Mucosa of rectum (tissue), 2 donors: ENCODE measurements at regions not wholly inside any gene's neighbourhood (a gene's known extent, or its start where the extent isn't known, plus 50 kb on each side); places are given as distances from the start of the nearest gene placed in this dataset.

Experiments used
- H3K27ac ChIP-seq, 2 donors: one replicate each; pipeline ENCODE4 v1.7.0; 2013; ENCODE audit warnings: inconsistent platforms in 2 of 2, low read depth in 2 of 2, low read length in 2 of 2
- H3K27me3 ChIP-seq, 2 donors: one replicate each; pipeline ENCODE4 v1.7.0; 2013; ENCODE audit warnings: low read length in 2 of 2; ENCODE audit not compliant: control insufficient read depth in 2 of 2, insufficient read depth in 2 of 2
- H3K36me3 ChIP-seq, 2 donors: one replicate each; pipeline ENCODE4 v1.7.0; 2013; ENCODE audit warnings: low read length in 2 of 2; ENCODE audit not compliant: control insufficient read depth in 2 of 2, insufficient read depth in 2 of 2
- H3K4me1 ChIP-seq, 2 donors: one replicate each; pipeline ENCODE4 v1.7.0; 2013; ENCODE audit warnings: low read length in 2 of 2, mild to moderate bottlenecking in 1 of 2; ENCODE audit not compliant: control insufficient read depth in 2 of 2, insufficient read depth in 2 of 2
- H3K4me3 ChIP-seq, 2 donors: one replicate each; pipeline ENCODE4 v1.7.0; 2013; ENCODE audit warnings: low read length in 2 of 2
- H3K9ac ChIP-seq, 2 donors: one replicate each; pipeline ENCODE4 v1.7.0; 2013; ENCODE audit warnings: low read length in 2 of 2, low read depth in 1 of 2, mild to moderate bottlenecking in 1 of 2
- H3K9me3 ChIP-seq, 2 donors: one replicate each; pipeline ENCODE4 v1.7.0; 2013; ENCODE audit warnings: low read length in 2 of 2; ENCODE audit not compliant: control insufficient read depth in 2 of 2
- donor health status: healthy.
- donor health status: Normal muscosa, but diverticular disease.

DNA sequence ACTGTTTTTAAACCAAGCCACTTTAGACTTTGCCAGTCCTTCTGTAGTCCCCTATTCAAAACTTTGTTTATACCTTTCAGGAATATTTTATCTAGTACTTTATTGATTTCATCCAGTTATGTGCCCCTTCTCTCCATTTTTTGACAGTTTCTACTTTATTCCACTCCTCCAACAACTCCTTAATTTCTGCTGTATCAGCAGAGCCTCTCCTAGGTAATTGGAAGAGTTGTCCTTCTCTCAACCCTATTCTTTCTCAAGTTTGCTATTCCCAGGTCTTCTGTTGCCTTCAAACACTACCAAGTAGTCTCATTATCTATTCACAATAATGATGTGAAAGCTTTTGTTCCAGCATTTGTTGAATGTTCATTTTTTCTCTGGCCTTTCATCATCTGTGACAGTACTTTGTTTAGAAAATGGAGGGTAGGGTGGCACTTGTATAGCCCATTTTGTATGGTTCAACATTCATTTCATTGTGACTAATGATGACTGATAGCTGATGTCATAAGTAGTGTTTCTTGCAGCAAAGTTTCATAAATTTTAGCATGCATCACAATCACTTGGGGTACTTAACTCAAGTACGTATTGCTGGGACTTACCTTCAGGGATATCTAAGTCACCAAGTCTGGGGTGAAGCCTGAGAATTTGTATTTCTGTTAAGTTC lies 204.4 kb upstream of the DMRT1 start:
- H3K27ac ChIP-seq, result no peak overlapping the region
- H3K9me3 ChIP-seq, result no peaks in the 10 kb centered on the region
- H3K9ac ChIP-seq, result no peak overlapping the region
- no peak overlapping the region for H3K4me3 ChIP-seq
- no peaks in the 10 kb centered on the region for H3K36me3 ChIP-seq
- no peaks in the 10 kb centered on the region for H3K4me1 ChIP-seq
- no peaks in the 10 kb centered on the region for H3K27me3 ChIP-seq

- Histone ChIP-seq H3K9ac (no peak overlapping the region), H3K27me3 (no peaks in the 10 kb centered on the region), H3K36me3 (no peaks in the 10 kb centered on the region), H3K27ac (no peak overlapping the region), H3K4me1 (no peaks in the 10 kb centered on the region), H3K9me3 (no peaks in the 10 kb centered on the region), H3K4me3 (no peak overlapping the region)
Observed at GRCh38 chr9:638152-638551, 203.3 kb upstream of the DMRT1 start.

DNA sequence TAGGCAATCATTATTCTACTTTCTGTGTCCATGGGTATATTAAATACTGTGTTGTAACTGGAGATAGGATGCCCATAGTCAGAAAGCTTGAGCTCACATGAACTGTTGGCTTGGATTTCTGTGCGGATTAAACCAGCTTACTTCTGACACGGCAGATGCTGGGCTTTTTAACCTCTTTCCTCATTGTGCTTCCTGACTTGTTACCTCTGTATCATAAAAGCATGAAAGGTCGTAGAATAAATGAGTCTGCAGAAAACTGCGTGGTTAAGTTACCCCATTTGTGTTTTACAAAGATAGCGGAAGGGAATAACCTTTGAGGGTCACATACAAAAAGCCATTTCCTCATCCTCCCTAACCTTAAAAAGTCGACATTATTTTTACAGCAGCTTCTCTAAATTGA lies 199.5 kb upstream of the DMRT1 start:
- no peaks in the 10 kb centered on the region for H3K4me1 ChIP-seq
- no peak overlapping the region for H3K9ac ChIP-seq
- no peaks in the 10 kb centered on the region for H3K9me3 ChIP-seq
- no peak overlapping the region for H3K27ac ChIP-seq
- no peak overlapping the region for H3K4me3 ChIP-seq
- H3K36me3 ChIP-seq, result no peaks in the 10 kb centered on the region
- H3K27me3 ChIP-seq, result no peaks in the 10 kb centered on the region

DNA sequence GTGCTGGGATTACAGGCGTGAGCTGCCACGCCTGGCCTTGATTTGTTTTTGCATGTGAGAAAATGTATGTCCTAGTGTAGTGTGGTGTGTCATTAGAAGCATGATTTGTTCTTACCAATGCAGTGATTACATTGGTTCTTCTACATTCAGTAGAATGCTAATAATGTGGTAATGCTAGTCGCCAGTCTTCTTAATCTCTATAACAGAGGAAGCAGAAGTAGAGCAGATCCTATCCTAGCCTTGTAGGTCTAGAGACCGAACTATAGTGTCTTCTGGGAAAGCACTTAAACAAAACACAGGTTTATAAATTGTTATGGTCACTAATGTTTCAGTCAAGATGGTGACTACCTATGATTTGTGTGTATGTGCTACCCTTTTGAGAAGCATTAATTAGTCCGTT lies 197.5 kb upstream of the DMRT1 start:
- Histone ChIP-seq H3K9ac (no peak overlapping the region), H3K4me1 (no peaks in the 10 kb centered on the region), H3K9me3 (no peaks in the 10 kb centered on the region), H3K27me3 (no peaks in the 10 kb centered on the region), H3K4me3 (no peak overlapping the region), H3K36me3 (no peaks in the 10 kb centered on the region), H3K27ac (no peak overlapping the region)

- no peaks in the 10 kb centered on the region for H3K36me3 ChIP-seq
- no peak overlapping the region for H3K27ac ChIP-seq
- peaks cover 0 to 4% of the 10 kb centered on the region in 2 donors for H3K4me1 ChIP-seq
- H3K9ac ChIP-seq, result no peak overlapping the region
- no peaks in the 10 kb centered on the region for H3K9me3 ChIP-seq
- no peak overlapping the region for H3K4me3 ChIP-seq
- no peaks in the 10 kb centered on the region for H3K27me3 ChIP-seq
Observed at GRCh38 chr9:647522-647921, 194.0 kb upstream of the DMRT1 start.

- Histone ChIP-seq H3K4me3 (no peak overlapping the region), H3K27ac (no peak overlapping the region), H3K36me3 (no peaks in the 10 kb centered on the region), H3K9me3 (no peaks in the 10 kb centered on the region), H3K27me3 (no peaks in the 10 kb centered on the region), H3K4me1 (peaks cover 0 to 4% of the 10 kb centered on the region in 2 donors), H3K9ac (no peak overlapping the region)
Observed at GRCh38 chr9:649128-650074, 192.1 kb upstream of the DMRT1 start.

DNA sequence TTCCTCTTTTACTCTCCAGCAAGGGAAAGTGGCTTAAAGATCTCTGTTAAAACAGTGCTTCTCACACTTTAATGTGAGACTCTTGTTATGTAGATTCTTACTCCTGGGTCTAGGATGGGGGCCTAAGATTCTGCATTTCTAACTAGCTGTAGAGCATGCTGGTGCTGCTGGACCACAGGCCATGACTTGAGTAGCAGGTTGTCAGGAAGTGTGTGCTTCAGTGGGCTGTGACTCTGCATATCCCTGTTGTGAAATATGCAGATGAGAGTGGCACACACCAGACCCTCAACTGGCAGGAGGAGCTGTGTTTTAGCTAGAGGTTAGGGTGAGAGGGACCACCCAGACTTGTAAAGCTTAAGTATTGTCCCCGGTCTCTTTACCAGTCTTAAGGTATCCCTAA lies 191.1 kb upstream of the DMRT1 start:
- H3K9me3 ChIP-seq, result no peaks in the 10 kb centered on the region
- H3K27ac ChIP-seq, result no peak overlapping the region
- peaks cover 0 to 4% of the 10 kb centered on the region in 2 donors for H3K4me1 ChIP-seq
- H3K9ac ChIP-seq, result no peak overlapping the region
- H3K4me3 ChIP-seq, result peak overlapping the region in 1 of 2 donors; percentile 23
- H3K36me3 ChIP-seq, result no peaks in the 10 kb centered on the region
- no peaks in the 10 kb centered on the region for H3K27me3 ChIP-seq

- Histone ChIP-seq H3K4me3 (no peak overlapping the region), H3K9me3 (no peaks in the 10 kb centered on the region), H3K36me3 (no peaks in the 10 kb centered on the region), H3K27me3 (no peaks in the 10 kb centered on the region), H3K9ac (no peak overlapping the region), H3K4me1 (peaks cover 0 to 4% of the 10 kb centered on the region in 2 donors), H3K27ac (no peak overlapping the region)
Observed at GRCh38 chr9:651371-651770, 190.1 kb upstream of the DMRT1 start.

- no peak overlapping the region for H3K4me3 ChIP-seq
- H3K36me3 ChIP-seq, result no peaks in the 10 kb centered on the region
- H3K9ac ChIP-seq, result no peak overlapping the region
- H3K4me1 ChIP-seq, result peaks cover 0 to 4% of the 10 kb centered on the region in 2 donors
- H3K27ac ChIP-seq, result no peak overlapping the region
- H3K27me3 ChIP-seq, result no peaks in the 10 kb centered on the region
- H3K9me3 ChIP-seq, result no peaks in the 10 kb centered on the region
Observed at GRCh38 chr9:652914-653313, 188.6 kb upstream of the DMRT1 start.

- Histone ChIP-seq H3K36me3 (no peaks in the 10 kb centered on the region), H3K9me3 (no peaks in the 10 kb centered on the region), H3K9ac (no peak overlapping the region), H3K4me1 (peaks cover 0 to 4% of the 10 kb centered on the region in 2 donors), H3K27ac (no peak overlapping the region), H3K27me3 (no peaks in the 10 kb centered on the region), H3K4me3 (no peak overlapping the region)
Observed at GRCh38 chr9:653421-653820, 188.1 kb upstream of the DMRT1 start.
